Gastrocnemius medialis (tissue), 4 donors: ENCODE measurements at regions not wholly inside any gene's neighbourhood (a gene's known extent, or its start where the extent isn't known, plus 50 kb on each side); places are given as distances from the start of the nearest gene placed in this dataset.

Source experiments
- POLR2A ChIP-seq, 2 donors: fragments of 450-650 bp; IDR thresholded peaks; one replicate each; pipeline ENCODE4 v1.6.1; 2017; ENCODE audit warnings: antibody characterized with exemption in 2 of 2, mild to moderate bottlenecking in 2 of 2, moderate library complexity in 2 of 2
- TF ChIP-seq, protein P1 (sequence below), 5 experiments: fragments of 450-650 bp in 3 of 5; fragments of 200-600 bp in 2 of 5; sonication (generic) in 2 of 5; IDR thresholded peaks in 4 of 5; conservative IDR thresholded peaks in 1 of 5; 1 replicate in 4 of 5; 2 replicates in 1 of 5; pipeline ENCODE4 v1.5.1; 2016 to 2019; ENCODE audit warnings: antibody characterized with exemption in 5 of 5, mild to moderate bottlenecking in 3 of 5, moderate library complexity in 3 of 5

DNA sequence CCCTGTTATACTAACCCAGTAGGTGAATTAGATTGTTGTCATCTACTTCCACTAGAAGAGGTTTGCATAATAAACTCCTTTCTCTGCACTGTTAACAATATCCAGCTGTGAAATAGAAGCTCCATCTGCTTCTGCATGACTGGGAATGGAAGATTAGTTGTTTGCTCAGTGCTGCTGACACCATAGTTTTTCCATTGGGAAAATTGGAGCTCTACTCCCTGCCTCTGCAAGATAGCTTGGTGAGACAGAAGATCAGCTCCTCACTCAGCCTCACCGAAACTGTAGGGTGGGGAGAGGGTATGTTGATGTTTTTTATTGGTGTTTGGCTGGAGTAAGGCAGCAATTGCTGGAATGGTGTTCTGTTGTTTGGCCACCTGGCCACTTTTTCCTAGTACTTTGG, 331.6 kb upstream of the ADAMTS5 start:
- TF ChIP-seq, protein P1, sequence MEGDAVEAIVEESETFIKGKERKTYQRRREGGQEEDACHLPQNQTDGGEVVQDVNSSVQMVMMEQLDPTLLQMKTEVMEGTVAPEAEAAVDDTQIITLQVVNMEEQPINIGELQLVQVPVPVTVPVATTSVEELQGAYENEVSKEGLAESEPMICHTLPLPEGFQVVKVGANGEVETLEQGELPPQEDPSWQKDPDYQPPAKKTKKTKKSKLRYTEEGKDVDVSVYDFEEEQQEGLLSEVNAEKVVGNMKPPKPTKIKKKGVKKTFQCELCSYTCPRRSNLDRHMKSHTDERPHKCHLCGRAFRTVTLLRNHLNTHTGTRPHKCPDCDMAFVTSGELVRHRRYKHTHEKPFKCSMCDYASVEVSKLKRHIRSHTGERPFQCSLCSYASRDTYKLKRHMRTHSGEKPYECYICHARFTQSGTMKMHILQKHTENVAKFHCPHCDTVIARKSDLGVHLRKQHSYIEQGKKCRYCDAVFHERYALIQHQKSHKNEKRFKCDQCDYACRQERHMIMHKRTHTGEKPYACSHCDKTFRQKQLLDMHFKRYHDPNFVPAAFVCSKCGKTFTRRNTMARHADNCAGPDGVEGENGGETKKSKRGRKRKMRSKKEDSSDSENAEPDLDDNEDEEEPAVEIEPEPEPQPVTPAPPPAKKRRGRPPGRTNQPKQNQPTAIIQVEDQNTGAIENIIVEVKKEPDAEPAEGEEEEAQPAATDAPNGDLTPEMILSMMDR (IDR thresholded peaks at IDR 0.05 in 4 of 5, conservative IDR thresholded peaks at IDR 0.05 in 1 of 5): no peak
- TF ChIP-seq POLR2A (IDR thresholded peaks at IDR 0.05): no peak
